Left lung (tissue), 4 donors: ENCODE measurements at regions not wholly inside any gene's neighbourhood (a gene's known extent, or its start where the extent isn't known, plus 50 kb on each side); places are given as distances from the start of the nearest gene placed in this dataset.

Experiments
- ATAC-seq: fragments of 200-7000 bp; cut with Tn5 transposase; one replicate; pipeline ENCODE4 v1.9.1; 2020; ENCODE audit warnings: moderate library complexity
- DNase-seq, 4 donors: peaks; one replicate each; pipeline ENCODE4 v3.0.0-alpha.2; 2013 to 2020
- H3K27ac ChIP-seq, 2 donors: fragments of 200-600 bp; sonication (generic) in 1 of 2; one replicate each; pipeline versions ENCODE4 v1.5.0 to v1.8.0; 2020 to 2021
- H3K27me3 ChIP-seq, 2 donors: fragments of 200-600 bp; sonication (generic) in 1 of 2; one replicate each; pipeline versions ENCODE4 v1.5.0 to v1.8.0; 2020 to 2021
- H3K36me3 ChIP-seq, 2 donors: fragments of 200-600 bp; sonication (generic) in 1 of 2; one replicate each; pipeline versions ENCODE4 v1.5.0 to v1.8.0; 2020 to 2021
- H3K4me1 ChIP-seq, 2 donors: fragments of 200-600 bp; one replicate each; pipeline ENCODE4 v1.8.0; 2021
- H3K4me3 ChIP-seq, 2 donors: fragments of 200-600 bp; sonication (generic) in 1 of 2; one replicate each; pipeline versions ENCODE4 v1.5.0 to v1.8.0; 2020 to 2021; ENCODE audit warnings: mild to moderate bottlenecking in 1 of 2
- H3K9me3 ChIP-seq, 2 donors: fragments of 200-600 bp; sonication (generic) in 1 of 2; one replicate each; pipeline versions ENCODE4 v1.5.0 to v1.8.0; 2020 to 2021
- CTCF ChIP-seq, 2 donors: fragments of 200-600 bp; sonication (generic) in 1 of 2; IDR thresholded peaks; one replicate each; pipeline versions ENCODE4 v1.5.0 to v1.8.0; 2021; ENCODE audit warnings: antibody characterized with exemption in 2 of 2
- intact Hi-C, 2 donors: fragments of 100-400 bp; cut with DNase I; formaldehyde crosslinking; loops; one replicate each; pipeline versions ENCODE4 v1.11.2 to v1.14.2; 2022
- donor health status: DM: no; HTN: yes; CAD: no.
- donor health status: DM: no; HTN: no; CAD: no.

- ATAC-seq (no peak), DNase-seq (no peak)
- Histone ChIP-seq H3K36me3 (no peaks in the 10 kb centered on the region), H3K27me3 (peaks cover 0 to 16% of the 10 kb centered on the region in 2 donors), H3K27ac (no peak overlapping the region), H3K4me1 (no peaks in the 10 kb centered on the region), H3K9me3 (no peaks in the 10 kb centered on the region), H3K4me3 (no peak overlapping the region)
- intact Hi-C loops, result no loop called here
- TF ChIP-seq CTCF (IDR thresholded peaks at IDR 0.05), result no peak
Measured at GRCh38 chr6:156398966-156399365, 378.2 kb upstream of the ARID1B start.

- peaks cover 0 to 16% of the 10 kb centered on the region in 2 donors for H3K27me3 ChIP-seq
- H3K4me1 ChIP-seq, result no peaks in the 10 kb centered on the region
- ATAC-seq (no peak), DNase-seq (no peak)
- no peaks in the 10 kb centered on the region for H3K9me3 ChIP-seq
- no peak overlapping the region for H3K27ac ChIP-seq
- no peak for TF ChIP-seq CTCF (IDR thresholded peaks at IDR 0.05)
- no peaks in the 10 kb centered on the region for H3K36me3 ChIP-seq
- H3K4me3 ChIP-seq, result no peak overlapping the region
- intact Hi-C loops, result no loop called here
Measured at GRCh38 chr6:156398371-156398770, 378.8 kb upstream of the ARID1B start.

DNA sequence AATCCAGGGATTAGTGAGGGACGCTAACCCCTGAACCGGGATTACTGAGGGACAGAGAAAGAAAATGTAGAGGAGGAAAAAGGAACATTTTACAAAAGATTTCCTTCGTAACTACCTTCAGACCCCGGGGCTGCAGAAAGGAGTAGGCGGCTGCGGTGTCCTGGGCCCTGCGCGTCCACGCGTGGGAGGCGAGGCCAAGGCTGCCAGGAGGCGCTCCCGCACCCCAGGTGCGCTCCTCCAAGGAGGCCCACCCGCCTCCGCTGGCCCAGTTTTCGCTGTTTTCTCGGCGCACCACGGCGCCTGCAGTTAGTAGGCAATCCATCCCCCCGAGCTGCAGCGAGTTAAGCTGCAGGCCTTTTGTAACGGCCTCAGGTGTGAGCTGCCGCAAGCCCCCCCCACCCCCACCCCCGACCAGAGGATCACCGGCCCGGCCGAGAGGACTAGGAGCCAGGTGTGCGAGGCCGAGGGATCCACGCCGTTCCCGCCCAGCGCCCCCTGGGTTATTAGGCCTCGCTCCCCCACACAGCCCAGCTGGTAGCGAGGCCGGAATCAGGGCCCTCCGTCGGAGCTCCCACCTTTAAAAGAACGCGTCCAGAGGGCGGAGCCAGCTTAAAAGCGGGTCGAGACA is 380.3 kb upstream of the ARID1B start:
- intact Hi-C loops, result no loop called here

DNA sequence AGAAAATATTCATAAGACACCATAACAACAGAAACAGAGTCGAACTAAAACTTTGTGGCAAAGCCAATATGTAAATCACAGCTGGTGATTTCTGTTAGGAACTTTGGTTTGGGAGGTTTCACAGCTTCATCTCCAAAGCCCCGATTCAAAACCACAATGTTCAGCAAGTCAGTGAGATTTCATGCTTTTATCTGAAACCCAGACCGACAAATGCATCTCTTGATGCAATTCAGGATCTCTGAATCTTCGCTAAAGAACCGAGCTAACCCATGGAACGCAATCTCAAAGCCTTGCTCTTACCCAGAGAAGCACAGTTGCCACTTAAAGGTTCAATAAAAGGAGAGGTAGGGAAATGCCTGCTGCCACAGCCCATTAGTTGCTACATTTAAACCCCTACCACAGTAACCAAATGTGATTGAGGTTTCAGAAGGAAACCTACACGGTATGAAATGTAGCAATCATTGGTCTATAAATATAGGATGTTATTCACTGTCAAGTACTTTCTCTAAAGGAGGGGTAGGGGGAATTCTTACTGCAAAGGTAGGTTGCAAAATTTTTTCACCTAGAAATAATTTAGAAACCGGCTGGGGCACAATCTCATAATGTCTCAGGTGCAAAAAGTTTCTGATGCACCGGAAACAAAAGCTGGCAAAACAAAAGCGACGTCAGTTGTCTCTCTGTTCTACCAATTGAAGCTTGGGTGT is 381.0 kb upstream of the ARID1B start:
- Histone ChIP-seq H3K4me3 (no peak overlapping the region), H3K36me3 (no peaks in the 10 kb centered on the region), H3K27ac (no peak overlapping the region), H3K9me3 (no peaks in the 10 kb centered on the region), H3K4me1 (no peaks in the 10 kb centered on the region), H3K27me3 (peaks cover 0 to 16% of the 10 kb centered on the region in 2 donors)
- intact Hi-C loops, result no loop called here
- no peak for TF ChIP-seq CTCF (IDR thresholded peaks at IDR 0.05)
- ATAC-seq (no peak), DNase-seq (no peak)

More for the DNA sequence above, 380.3 kb upstream of the ARID1B start:
- Histone ChIP-seq H3K4me3 (no peak overlapping the region), H3K27me3 (peaks cover 0 to 16% of the 10 kb centered on the region in 2 donors), H3K36me3 (no peaks in the 10 kb centered on the region), H3K27ac (no peak overlapping the region), H3K9me3 (no peaks in the 10 kb centered on the region), H3K4me1 (no peaks in the 10 kb centered on the region)
- no peak for TF ChIP-seq CTCF (IDR thresholded peaks at IDR 0.05)
- ATAC-seq (no peak), DNase-seq (peak in 1 of 4 donors; percentile 77)

GRCh38 chr6:156395276-156395675 is 381.9 kb upstream of the ARID1B start:
- no peaks in the 10 kb centered on the region for H3K9me3 ChIP-seq
- intact Hi-C loops, result no loop called here

More at GRCh38 chr6:156395276-156395675, 381.9 kb upstream of the ARID1B start:
- H3K4me1 ChIP-seq, result no peaks in the 10 kb centered on the region
- TF ChIP-seq CTCF (IDR thresholded peaks at IDR 0.05), result no peak
- DNase-seq, result no peak
- no peak overlapping the region for H3K27ac ChIP-seq
- H3K36me3 ChIP-seq, result no peaks in the 10 kb centered on the region
- H3K4me3 ChIP-seq, result no peak overlapping the region
- H3K27me3 ChIP-seq, result peaks cover 0 to 16% of the 10 kb centered on the region in 2 donors
- no peak for ATAC-seq
